MM.1S (cell line): ENCODE measurements at regions not wholly inside any gene's neighbourhood (a gene's known extent, or its start where the extent isn't known, plus 50 kb on each side); places are given as distances from the start of the nearest gene placed in this dataset.

Source experiments
- DNase-seq: peaks from one replicate; pipeline ENCODE4 v3.0.0-alpha.2; 2015
- H2AFZ ChIP-seq: fragments of 300-600 bp; sonication (generic); 2 replicates; pipeline ENCODE4 v1.6.0; 2016; ENCODE audit warnings: antibody characterized with exemption, low read length
- H3F3A ChIP-seq: fragments of 300-600 bp; sonication (generic); 2 replicates; pipeline ENCODE4 v1.6.1; 2016; ENCODE audit warnings: mild to moderate bottlenecking, antibody characterized with exemption, low read length, moderate library complexity, mixed read lengths; ENCODE audit not compliant: insufficient read depth
- H3K27ac ChIP-seq: fragments of 300-600 bp; sonication (generic); 2 replicates; pipeline ENCODE4 v1.5.1; 2016; ENCODE audit warnings: mild to moderate bottlenecking, low read length
- H3K27me3 ChIP-seq: fragments of 300-600 bp; sonication (generic); replicated peaks from 2 replicates; pipeline ENCODE4 v1.6.0; 2016; ENCODE audit warnings: low read length; ENCODE audit not compliant: insufficient read depth
- H3K36me3 ChIP-seq: fragments of 300-600 bp; sonication (generic); replicated peaks from 2 replicates; pipeline ENCODE4 v1.6.1; 2016; ENCODE audit warnings: mild to moderate bottlenecking, low read length, mixed read lengths; ENCODE audit not compliant: insufficient read depth
- H3K4me1 ChIP-seq: fragments of 300-600 bp; sonication (generic); 2 replicates; pipeline ENCODE4 v1.6.1; 2016; ENCODE audit warnings: low read length, mixed read lengths
- H3K4me2 ChIP-seq: fragments of 300-600 bp; sonication (generic); 2 replicates; pipeline ENCODE4 v1.6.0; 2016; ENCODE audit warnings: low read depth, low read length
- H3K4me3 ChIP-seq: fragments of 300-600 bp; sonication (generic); 2 replicates; pipeline ENCODE4 v1.5.1; 2016; ENCODE audit warnings: low read length, mixed read lengths
- H3K79me2 ChIP-seq: fragments of 300-600 bp; sonication (generic); 2 replicates; pipeline ENCODE4 v1.6.1; 2016; ENCODE audit warnings: mixed run types, low read length, mixed read lengths
- H3K9ac ChIP-seq: fragments of 300-600 bp; sonication (generic); 2 replicates; pipeline ENCODE4 v1.6.1; 2016; ENCODE audit warnings: low read length, mixed read lengths
- H3K9me2 ChIP-seq: fragments of 300-600 bp; sonication (generic); replicated peaks from 2 replicates; pipeline ENCODE4 v1.6.1; 2016; ENCODE audit warnings: mild to moderate bottlenecking, low read length, mixed read lengths; ENCODE audit not compliant: insufficient read depth
- H3K9me3 ChIP-seq: fragments of 300-600 bp; sonication (generic); replicated peaks from 2 replicates; pipeline ENCODE4 v1.6.1; 2016; ENCODE audit warnings: mild to moderate bottlenecking, low read length, mixed read lengths; ENCODE audit not compliant: insufficient read depth
- H4K20me1 ChIP-seq: fragments of 300-600 bp; sonication (generic); 2 replicates; pipeline ENCODE4 v1.6.1; 2016; ENCODE audit warnings: mild to moderate bottlenecking, low read length, moderate library complexity, mixed read lengths; ENCODE audit not compliant: insufficient read depth
- CTCF ChIP-seq: fragments of 300-600 bp; sonication (generic); IDR thresholded peaks from 2 replicates; pipeline ENCODE4 v1.5.1; 2016; ENCODE audit warnings: antibody characterized with exemption, low read length, mixed read lengths
- EZH2 ChIP-seq: fragments of 300-600 bp; sonication (generic); optimal IDR thresholded peaks from 2 replicates; pipeline ENCODE3; 2017; ENCODE audit warnings: low read depth, mild to moderate bottlenecking, antibody characterized with exemption, low read length, mixed read lengths
- EZH2phosphoT487 ChIP-seq: fragments of 300-600 bp; sonication (generic); IDR thresholded peaks from 2 replicates; pipeline ENCODE4 v1.6.1; 2018; ENCODE audit warnings: antibody characterized with exemption, low read length

DNA sequence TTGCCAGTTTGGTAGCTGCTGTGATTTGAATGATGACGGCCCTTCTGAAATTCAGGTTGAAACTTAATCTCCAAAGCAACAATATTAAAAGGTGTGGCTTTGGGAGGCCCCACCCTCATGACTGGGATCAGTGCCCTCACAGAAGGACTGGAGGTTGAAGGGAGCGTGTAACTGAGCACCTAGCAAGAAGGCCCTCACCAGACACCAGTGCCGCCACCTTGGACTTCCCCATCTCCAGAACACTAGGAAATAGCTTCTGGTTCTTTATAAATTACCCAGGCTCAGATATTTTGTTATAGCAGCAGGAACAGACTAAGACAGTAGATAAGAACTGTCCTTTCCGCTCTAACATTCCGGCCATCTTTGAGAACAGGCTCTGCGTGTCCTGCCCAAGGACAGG, 243.1 kb downstream of the DLL1 start:
- no peaks in the 10 kb centered on the region for H3K9me2 ChIP-seq
- H3K4me3 ChIP-seq, result no peak overlapping the region
- no peak for DNase-seq
- no peaks in the 10 kb centered on the region for H4K20me1 ChIP-seq
- no peaks in the 10 kb centered on the region for H3F3A ChIP-seq
- H3K9ac ChIP-seq, result no peak overlapping the region
- no peak overlapping the region for H3K27ac ChIP-seq
- no peaks in the 10 kb centered on the region for H3K79me2 ChIP-seq
- no peak overlapping the region for H3K4me2 ChIP-seq
- H3K36me3 ChIP-seq, result no peaks in the 10 kb centered on the region
- no peak overlapping the region for H2AFZ ChIP-seq
- H3K4me1 ChIP-seq, result no peaks in the 10 kb centered on the region
- H3K9me3 ChIP-seq, result no peaks in the 10 kb centered on the region
- H3K27me3 ChIP-seq, result 0 out of 2 replicates have a peak, but pooled peaks cover 3% of the 10 kb centered on the region
- no peak for TF ChIP-seq EZH2
- no peak for TF ChIP-seq EZH2phosphoT487
- no peak for TF ChIP-seq CTCF

DNA sequence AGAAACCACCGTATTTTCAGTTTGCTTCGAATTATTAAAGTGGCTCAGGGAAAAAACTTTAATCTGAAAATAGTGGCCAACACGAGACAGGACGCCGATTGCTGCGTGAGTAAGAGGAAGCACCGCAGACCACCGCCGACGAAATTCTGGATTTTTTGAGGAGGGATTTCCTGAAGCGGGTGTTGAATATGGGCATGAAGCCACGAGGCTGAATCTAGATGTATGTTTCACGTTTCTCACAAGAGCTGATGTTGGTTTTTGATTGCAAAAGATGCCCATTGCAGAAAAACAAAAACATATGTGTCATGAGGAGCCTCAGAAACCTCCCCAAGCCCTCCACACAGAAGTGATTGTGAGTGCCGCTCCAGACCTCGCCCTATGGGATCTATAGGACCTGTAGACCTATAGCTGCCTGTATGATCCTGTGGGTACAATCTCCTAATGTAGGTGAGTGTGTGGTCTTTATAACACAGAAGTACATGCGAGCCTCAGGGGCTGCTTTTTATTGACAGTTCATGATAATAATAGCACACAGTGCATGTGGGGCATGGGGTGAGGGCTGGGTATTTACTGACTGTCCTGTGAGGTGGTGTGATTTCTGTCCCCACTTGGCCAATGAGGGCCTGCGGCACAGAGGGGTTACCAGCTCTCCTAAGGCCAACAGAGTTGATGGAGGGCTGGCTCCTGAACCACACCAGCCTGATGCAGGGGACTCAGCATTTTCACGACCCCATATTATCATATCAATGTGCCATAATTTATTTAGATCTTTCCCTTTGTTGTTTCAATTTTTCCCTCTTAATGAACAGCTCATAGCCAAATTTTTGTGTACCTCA, 243.9 kb downstream of the DLL1 start:
- Histone ChIP-seq H3K36me3 (no peaks in the 10 kb centered on the region), H3K27me3 (0 out of 2 replicates have a peak, but pooled peaks cover 3% of the 10 kb centered on the region), H3K9me3 (no peaks in the 10 kb centered on the region), H3F3A (no peaks in the 10 kb centered on the region), H2AFZ (no peak overlapping the region), H4K20me1 (no peaks in the 10 kb centered on the region), H3K9ac (no peak overlapping the region), H3K4me1 (no peaks in the 10 kb centered on the region), H3K4me2 (no peak overlapping the region), H3K9me2 (no peaks in the 10 kb centered on the region), H3K79me2 (no peaks in the 10 kb centered on the region), H3K27ac (no peak overlapping the region), H3K4me3 (no peak overlapping the region)
- TF ChIP-seq CTCF (no peak), EZH2phosphoT487 (no peak), EZH2 (no peak)
- DNase-seq, result no peak

GRCh38 chr6:170045981-170046667, 244.8 kb downstream of the DLL1 start:
- H3K4me2 ChIP-seq, result no peak overlapping the region
- no peak overlapping the region for H3K9ac ChIP-seq
- TF ChIP-seq CTCF (no peak), EZH2phosphoT487 (no peak), EZH2 (no peak)
- H3K79me2 ChIP-seq, result no peaks in the 10 kb centered on the region
- H3F3A ChIP-seq, result no peaks in the 10 kb centered on the region
- no peaks in the 10 kb centered on the region for H3K9me2 ChIP-seq
- H3K4me3 ChIP-seq, result no peak overlapping the region
- no peaks in the 10 kb centered on the region for H3K9me3 ChIP-seq
- no peaks in the 10 kb centered on the region for H4K20me1 ChIP-seq
- no peak for DNase-seq
- H3K36me3 ChIP-seq, result no peaks in the 10 kb centered on the region
- H3K4me1 ChIP-seq, result no peaks in the 10 kb centered on the region
- H2AFZ ChIP-seq, result no peak overlapping the region
- no peak overlapping the region for H3K27ac ChIP-seq
- H3K27me3 ChIP-seq, result 0 out of 2 replicates have a peak, but pooled peaks cover 3% of the 10 kb centered on the region
